IPS DF 19.7 (cell line): ENCODE measurements at regions not wholly inside any gene's neighbourhood (a gene's known extent, or its start where the extent isn't known, plus 50 kb on each side); places are given as distances from the start of the nearest gene placed in this dataset.

Experiments used
- DNase-seq: peaks from one replicate; pipeline ENCODE4 v3.0.0-alpha.2; 2013; ENCODE audit warnings: low read depth, low spot score

DNA sequence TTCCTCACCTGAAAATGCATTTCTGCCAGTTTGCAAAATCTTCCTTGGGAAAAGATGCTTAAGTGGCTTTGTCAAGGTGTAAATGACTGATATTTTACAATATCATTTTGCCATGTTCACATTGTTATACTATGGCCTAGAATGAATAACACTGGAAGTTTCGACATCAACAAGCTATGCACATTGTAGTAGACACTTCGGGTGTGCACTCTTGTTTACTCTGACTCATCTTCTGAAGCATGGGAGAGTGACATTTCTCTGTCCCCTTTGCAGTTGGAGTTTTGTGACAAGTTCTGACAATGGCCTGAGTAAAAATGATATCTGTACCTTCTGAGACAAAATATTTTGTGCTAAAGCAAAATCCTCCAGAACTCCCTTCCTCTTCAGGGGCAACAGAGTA, 567.0 kb upstream of the RGMA start:
- no peak for DNase-seq

DNA sequence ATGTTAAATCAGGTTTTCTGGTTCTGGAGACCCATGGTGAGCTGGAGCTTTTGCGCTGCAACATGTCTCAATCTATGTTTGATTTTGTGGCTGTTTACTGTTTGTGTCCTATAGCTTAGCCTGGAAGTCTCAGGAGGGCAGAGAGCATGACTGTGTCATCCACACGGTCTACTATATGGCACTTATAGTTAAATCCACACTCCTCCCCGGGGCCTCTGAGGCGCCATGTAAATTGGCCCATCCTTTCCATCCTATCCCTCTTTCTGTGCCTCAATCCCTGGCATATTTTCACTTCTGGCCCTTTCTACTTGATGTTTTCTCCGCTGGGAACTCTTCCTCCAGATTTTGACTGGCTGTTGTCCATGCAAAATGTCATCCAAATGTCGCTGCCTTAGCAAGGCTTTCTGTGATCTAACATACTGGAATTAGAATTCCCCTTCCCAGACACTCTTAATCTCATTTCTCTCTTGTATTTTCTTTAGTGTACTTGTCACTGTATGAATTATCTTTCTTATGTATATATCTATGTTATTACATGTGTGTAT, 560.8 kb upstream of the RGMA start:
- DNase-seq: no peak

DNA sequence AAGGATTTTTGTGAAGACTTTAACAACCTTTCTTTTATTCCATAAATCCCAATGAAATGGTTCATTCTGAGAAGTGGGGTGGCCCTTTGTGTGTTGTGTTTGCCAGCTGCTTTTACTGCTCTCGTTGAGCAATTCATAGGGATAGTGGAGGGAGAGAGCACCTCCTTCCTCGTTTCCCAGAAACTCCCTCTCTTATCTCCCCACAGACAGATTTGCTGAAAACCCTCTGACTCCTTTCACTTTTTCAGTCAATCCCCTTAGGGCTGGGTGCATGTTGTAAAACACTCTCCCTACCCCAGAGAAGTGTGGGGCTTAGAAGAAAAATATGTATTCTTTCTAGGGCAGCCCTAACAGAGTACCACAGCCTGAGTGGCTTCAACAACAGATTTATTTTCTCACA, 557.2 kb upstream of the RGMA start:
- no peak for DNase-seq

DNA sequence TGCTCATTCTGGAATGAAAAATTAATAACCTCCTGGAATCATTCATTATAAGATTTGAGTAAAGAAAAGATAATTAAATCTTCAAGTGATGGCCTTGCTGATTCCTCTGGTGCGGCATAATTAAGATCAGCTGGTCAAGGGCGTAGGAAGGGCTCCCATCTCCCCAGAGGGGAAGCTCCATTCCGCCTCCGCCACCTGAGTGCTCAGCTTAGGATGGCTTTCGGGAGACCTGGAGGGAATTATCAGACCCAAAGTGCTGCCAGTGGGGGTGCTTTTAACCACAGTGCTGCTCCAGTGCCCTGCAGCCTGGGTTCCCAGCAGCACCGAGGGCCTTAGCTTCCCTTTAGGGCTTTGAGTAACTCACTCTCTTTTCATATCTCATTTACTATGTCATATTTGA, 556.6 kb upstream of the RGMA start:
- no peak for DNase-seq

DNA sequence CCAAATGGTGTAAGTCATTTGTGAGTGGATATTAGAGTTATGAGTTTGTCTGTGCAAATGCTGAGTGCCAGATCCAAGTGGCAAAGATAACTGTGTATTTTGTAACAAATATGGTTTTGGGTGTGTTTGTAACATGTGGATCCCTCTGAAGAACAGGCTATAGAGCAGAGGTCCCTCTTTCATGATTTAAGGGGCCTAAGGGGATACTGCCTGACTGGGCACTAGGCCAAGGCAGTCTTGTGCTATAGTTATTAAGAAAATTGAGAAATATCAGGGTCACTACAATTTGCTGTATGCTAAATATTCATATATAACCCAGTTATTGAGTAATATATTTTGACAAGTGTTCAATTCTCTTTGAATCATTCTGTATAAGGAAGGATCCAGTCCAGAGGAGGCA, 555.6 kb upstream of the RGMA start:
- no peak for DNase-seq

DNA sequence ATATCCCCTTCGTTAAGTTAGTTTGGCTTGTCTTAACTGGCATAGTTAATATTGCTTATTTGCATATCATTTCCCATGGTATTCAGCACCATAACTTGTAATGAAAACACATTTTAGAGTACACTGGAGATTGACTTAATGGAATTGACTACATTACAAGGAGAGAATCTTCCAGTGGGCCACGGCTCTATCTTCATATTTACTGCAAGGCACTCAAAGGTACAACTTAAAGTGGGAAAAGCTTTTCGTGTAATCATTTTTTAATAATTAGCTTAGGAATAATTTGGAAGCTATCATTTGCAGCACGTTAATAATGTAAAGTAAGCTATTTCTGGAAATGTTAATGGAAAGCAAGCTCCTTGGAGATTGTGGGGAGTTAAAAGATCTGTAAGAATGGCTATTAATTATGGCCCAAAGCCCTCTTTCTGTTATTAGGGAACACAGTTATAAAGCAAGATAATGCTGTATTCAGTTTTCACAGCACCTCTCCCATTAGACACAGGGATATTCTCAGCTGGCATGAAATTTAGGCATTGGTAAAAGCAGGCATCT, 551.5 kb upstream of the RGMA start:
- DNase-seq: no peak

DNA sequence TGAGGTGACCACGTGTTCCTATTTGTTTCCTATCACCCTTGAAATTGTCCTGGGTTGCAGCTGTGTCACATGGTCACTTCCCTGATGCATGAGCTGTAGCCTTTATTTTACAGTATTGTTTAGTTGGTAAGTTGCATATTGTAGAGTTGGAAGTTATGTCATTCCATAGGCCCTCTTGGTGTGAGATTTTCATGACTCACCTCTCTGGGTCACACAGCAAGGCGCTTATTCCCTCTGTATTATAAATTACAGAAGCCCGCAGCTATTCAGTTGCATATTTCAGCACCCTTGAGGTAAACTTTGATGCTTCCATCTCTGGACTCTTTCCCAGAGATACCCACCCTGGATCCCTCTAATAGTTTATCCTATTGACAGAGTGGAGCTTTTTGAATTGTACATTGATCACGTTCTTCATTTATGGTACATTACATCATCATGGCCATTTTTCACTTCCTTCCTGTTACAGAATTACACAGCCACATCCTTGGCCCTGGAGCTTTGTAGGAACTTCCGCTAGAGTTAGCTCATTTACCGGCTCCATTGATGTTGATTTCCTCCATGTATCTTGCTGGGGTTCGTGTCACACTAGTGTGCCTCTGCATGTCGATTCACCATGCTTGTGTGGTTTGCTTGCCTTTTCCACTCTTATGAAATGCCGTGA, 543.1 kb upstream of the RGMA start:
- DNase-seq: no peak

DNA sequence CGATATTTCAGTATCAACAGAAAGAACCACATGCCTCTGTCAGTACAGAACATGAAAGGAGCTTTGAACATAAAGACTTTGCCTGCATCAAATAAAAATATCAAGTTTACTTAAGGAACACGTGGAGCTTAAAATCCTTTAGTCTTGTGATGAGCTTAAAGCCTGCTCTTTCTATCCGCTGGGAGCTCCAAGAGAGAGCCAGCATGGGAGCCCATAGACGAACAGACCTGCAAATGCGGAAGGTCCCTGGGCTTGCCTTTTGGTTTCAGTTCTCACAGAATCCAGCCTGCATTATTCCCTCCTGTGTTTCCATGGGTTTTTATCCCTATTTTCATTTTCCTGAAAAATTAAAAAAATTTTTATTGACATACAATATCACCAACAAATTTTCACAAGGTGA, 530.6 kb upstream of the RGMA start:
- no peak for DNase-seq

DNA sequence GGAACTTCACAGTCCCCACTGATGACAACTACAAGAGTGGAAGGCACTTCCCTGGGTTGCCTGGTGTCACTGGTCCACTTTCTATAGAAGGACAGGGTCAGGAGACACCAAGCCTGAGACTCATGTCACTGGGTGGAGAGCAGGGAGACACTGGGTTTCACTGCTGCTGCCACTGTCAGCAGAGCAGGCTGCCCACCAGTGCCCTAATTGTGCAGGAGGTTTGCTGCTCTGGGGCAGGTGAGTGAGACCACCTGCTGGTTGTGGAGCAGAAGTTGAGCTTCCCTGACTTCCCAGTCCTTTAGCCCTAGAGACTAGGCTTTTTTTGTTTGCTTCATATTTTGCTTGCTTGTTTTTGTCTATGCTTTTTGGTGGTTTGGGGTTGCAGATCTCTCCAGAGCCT, 528.4 kb upstream of the RGMA start:
- no peak for DNase-seq

DNA sequence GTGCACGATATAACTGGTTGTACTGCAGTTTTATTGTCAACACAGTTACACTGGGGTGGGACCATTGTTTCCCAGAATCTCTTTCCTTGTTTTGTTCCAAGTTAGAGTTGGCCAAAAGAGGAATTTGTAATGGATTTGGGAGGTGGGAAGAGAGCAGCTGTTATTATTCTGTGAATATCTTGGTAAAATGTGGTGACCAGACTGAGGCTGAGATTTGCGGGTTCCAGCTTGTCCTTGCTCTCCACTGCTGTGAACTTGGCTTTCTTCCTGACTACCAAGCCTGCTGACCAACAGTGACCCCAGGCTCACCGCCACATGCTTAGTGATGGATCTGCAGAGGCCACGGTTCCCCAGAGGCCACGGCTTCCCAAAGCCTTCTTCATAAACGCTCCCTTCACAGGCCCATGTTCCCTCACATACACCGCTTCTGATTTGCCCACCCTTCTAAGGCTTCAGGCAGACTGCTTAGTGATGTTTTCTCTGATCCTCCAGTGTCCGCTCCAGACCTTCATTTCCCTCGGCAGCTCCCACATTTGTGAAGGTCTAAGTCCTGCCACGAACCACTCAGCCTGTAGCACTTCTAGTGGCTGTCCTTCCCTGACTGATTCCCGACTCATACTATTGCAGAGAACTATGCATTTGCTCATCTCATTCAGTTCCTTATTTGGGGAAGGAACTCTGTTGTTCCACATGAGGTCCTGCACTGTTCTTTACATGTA, 525.5 kb upstream of the RGMA start:
- DNase-seq: no peak

DNA sequence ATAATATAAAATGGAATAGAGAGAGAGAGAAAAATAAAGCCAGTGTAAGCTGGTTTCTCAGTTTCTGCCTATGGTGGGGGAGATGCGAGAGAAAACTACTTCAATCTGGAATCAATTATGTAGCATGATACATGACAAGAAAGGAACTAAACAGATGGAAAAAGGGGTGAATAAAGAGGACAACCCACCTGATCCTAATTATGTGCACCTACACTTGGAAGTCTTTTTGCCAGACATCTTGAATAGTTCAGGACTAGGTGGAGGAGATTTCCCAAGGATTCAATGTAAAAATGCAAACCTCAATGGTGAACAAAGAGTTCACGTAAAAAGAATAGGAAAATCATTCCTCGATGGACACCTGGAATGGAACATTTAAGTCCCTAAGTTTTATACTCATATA, 524.4 kb upstream of the RGMA start:
- DNase-seq: no peak

DNA sequence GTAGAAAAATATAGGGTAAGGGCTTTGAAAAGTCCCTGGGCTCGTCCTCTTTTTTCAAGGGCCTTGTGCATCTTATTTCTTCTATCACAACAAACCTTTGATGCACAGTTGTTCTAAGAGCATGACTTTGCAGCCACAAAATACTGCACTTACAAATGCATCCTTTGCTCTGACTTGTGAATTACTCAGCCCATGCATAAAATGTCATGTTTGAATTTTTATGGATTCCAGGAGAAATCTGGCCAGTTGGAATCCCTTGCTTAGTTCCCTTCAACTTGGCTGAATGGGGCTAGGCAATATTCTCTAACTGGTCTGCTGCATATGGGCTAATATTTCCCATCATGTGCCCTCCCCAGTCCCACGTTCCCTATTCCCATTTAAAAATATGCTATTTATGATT, 523.9 kb upstream of the RGMA start:
- DNase-seq: no peak

DNA sequence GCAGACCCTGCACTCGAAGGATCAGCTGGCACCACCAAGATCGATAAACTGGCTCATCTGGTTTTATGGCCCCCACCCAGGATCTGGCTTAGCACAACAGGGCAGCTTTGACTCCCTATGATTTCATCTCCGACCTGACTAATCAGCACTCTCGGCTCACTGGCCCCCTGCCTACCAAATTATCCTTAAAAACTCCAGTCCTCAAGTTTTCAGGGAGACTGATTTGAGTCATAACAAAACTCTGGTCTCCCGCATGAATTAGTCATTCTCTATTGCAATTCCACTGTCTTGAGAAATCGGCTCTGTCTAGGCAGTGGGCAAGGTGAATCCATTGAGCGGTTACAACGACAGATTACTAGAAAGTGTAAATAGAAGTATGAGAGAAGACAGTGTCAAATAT, 521.9 kb upstream of the RGMA start:
- no peak for DNase-seq

DNA sequence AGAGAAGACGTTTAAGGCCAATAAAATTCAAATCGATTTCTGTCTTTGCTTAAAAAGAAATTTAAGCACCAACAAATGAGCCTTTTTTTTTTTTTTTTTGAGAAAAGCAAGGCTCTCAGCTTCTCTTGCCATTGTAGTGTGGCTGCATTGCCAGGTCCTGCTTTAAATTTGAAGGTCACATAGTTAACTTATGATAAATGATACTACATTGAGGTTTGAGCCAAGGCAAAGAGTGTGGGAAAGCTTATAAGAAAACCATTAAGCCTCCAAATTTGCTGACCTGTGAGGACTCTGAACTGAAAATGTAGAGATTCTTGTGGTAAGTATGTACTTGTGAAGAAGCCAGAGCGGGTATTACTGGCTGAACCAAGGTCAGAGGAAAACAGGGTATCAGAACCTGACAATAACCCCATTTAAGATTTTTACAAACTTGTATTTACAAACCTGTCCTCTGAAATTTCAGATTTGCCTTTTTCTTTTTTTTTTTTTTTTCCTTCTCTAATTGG, 519.7 kb upstream of the RGMA start:
- no peak for DNase-seq

DNA sequence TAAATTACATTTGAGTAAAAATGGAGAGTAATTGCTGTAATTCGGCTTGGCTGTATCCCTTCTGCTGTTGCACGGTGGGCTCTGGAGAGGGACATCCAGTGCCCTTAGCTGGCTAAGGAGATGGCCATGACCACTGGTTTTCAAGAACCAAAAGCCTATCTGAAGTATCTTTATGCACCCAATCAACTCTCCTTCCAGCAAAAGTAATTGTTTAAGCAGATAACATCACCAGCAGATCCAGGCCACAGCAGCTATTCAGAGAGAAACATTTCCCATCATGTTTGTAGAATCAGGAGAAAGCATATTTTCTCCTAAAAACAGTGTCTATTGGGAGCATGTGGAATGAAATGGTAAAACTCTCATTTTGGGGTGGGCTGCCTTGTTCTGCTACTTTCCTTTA, 514.5 kb upstream of the RGMA start:
- no peak for DNase-seq

DNA sequence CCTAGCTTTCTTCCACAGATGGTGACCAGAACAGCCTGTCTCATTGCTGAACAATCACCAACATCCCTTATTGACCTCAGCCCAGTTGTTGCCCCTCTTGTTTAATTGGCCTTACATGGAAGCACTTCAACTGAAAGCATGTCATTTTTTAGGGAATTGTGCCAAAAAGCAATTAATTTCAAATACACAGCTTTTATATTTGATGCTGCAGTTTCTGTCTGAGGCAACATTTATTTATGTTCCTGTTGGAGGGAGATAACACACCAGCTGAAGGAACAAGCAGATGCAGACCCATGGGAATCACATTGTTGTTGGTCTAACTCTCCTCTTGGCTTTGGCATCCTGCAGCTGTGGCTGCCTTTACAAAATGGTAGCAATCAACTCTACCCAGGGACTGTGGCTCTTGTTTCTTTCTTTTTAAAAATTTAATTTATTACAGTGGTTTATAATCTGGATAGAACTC, 498.1 kb upstream of the RGMA start:
- no peak for DNase-seq

DNA sequence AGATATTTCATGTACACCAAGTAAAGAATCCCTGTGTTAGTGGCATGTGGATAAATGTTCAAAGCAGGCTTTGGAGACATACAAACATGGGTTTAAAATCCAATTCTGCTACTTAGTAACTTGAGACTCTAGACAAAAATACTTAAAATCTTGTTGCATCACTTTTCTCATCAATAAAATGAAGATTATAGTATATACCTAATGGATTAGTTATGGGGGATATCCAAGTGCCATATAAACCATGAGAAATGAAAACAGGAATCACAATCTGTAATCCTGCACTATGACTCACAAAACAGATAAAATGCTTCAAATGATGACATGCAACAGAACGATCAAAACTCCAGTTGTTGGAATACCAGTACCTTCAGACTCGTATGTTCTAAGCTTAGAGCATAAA, 496.0 kb upstream of the RGMA start:
- no peak for DNase-seq

DNA sequence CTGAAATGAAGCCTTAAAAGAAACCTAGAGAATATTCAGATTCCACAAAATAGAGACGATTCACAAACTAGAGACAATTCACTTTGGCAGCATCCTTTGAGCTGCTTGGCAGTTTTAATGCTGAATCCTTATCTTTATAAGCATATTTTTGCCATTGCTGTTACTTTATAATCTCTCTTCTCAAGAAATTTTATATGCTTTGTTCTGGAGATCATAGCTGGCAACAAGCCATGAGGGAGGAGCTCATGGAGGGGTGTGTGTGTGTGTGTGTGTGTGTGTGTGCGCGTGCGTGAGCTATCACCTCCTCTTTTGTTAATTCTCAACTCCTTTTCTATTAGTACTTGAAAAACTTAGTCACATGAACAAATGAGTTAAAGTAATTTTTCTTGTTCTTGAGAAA, 495.0 kb upstream of the RGMA start:
- no peak for DNase-seq

DNA sequence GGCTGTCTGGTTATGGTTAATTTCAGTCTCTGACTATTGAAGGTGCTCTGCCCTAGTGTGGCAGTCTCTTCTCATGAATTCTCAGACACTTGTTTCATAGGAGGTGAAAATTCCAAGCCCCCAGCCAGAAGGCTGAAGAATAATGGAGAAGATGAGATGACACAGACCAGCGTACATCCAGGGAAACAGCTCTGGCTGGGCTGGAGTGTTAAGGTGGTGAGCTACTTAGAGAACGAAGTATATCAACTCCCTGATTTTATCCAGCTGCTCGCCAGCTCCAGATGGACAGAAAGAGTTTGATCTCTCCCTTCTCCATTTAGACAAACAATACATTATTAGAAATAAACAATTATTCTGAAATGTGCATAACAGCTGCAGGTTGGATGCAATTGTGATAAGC, 494.5 kb upstream of the RGMA start:
- DNase-seq: no peak

DNA sequence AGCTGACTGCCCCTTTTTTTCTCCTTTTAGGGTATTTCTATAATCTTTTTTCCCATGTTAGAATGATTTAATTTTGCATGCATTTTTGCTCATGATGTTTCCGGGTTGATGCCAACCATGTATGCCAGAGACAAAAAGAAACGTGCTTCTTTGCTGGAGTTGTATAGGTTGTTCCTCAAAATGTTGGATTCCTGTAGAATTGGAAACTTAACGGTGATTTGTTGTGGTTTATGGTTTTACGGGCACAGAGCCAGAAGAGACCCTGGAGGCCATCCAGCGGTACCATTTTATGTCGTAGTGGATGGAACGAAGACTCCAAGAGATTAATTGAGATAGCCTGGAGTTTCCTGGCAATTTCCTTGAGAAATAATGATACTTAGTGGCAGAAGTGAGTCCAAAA, 481.5 kb upstream of the RGMA start:
- no peak for DNase-seq

DNA sequence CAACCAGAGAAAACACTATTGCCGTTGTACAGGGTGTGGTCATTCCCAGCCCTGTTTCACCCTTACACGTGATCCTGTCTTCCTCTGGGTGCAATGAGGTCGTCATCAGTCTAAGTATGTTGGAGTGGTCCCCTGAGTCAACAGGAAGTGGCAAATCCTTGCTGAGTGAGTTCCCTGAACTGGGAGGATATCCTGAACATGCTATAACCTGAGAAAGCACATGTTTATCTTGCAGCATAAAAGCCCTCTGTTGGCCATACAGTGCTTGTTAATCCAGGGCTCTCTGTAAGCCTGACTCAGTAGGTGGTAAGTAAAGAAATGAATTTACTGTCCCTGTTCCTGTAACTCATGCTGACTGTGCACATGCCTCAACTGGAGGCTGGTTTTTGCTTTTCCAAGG, 477.8 kb upstream of the RGMA start:
- no peak for DNase-seq

DNA sequence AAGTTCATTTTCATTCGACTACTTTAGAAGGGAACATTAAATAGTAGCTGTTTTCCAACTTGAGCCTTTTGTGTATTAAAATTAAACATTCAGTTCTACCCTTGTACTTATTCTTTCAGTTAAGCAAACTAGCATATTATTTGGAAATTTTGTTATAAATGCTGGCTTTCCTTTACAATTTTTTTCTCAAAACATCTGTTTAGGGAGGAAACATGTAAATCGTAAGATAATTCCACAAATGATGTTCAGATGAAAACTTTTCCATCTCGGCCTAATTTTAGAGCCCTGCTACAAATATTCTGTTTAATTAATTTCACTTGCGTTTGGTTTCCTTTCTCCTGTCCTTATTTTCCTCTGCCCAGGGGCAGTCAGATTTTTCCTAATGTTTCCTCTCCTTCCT, 476.2 kb upstream of the RGMA start:
- no peak for DNase-seq

DNA sequence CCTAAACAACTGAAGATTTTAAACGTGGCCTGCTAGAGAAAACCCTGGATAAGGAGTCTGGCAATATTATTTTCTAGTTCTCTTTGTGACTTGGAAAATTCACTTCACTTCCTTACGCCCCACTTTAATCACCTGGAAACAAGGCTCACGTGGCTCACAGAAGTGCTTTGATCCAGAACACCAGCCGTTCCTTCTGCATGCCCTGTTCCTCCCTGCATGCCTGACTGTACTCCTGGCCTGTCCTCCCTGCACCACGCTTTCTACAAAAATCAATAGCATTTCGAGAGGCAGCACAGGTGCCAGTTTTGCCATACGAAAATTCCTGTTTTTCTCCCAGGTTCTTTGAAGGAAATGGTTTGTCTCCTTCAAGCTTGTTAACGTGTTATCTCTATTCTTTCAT, 474.2 kb upstream of the RGMA start:
- DNase-seq: no peak
